ENCODE measurements at regions not wholly inside any gene's neighbourhood (a gene's known extent, or its start where the extent isn't known, plus 50 kb on each side); places are given as distances from the start of the nearest gene placed in this dataset.
"Not testable (repeated sequence)": the region's sequence is repeated elsewhere in the genome, so short reads cannot be mapped to it uniquely, and the experiment has no call there.

DNA sequence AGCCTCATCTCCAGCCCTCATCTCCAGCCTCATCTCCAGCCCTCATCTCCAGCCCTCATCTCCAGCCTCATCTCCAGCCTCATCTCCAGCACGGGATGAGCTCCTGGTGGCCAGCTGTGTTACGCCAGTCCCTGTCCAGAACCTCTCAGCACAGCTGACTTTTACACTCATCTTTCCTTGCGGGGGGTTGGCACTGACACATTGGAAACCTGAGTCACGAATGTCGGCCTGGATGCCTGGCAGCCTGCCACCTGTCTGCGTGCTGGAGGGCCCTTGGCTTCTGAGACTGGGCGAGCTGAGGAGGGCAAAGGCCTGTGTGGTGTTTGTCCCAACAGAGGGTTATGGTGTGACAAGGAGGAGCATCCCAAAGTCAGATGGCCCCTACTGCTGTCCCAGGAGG, 66.1 kb upstream of the HGFAC start:
- peaks cover 15% of the 10 kb centered on the region; the same call in 1 of the 2 replicates for H3K9me3 ChIP-seq
- ChIA-PET CTCF (no interaction called here), POLR2A (no interaction called here)
- Mint-ChIP-seq H3K4me3 (ENCODE audit: unreplicated experiment) (no peak overlapping the region), H3K36me3 (ENCODE audit: insufficient read depth, unreplicated experiment) (peaks cover 11% of the 10 kb centered on the region), H3K4me1 (ENCODE audit: low read depth, unreplicated experiment) (peaks cover 7% of the 10 kb centered on the region), H3K9me3 (ENCODE audit: unreplicated experiment) (no peaks in the 10 kb centered on the region), H3K27ac (ENCODE audit: unreplicated experiment) (no peak overlapping the region), H3K27me3 (ENCODE audit: insufficient read depth, unreplicated experiment) (no peaks in the 10 kb centered on the region)
- intact Hi-C loops (cut with micrococcal nuclease; ENCODE audit: unreplicated experiment): no loop called here
- no peak for DNase-seq
- no peak overlapping the region for H3K4me3 ChIP-seq (ENCODE audit: low read depth, low read length)
- no peaks in the 10 kb centered on the region; the same call in 1 of the 2 replicates for H3K36me3 ChIP-seq (ENCODE audit: control insufficient read depth, insufficient read depth, low read length)
- TF ChIP-seq, protein P1, sequence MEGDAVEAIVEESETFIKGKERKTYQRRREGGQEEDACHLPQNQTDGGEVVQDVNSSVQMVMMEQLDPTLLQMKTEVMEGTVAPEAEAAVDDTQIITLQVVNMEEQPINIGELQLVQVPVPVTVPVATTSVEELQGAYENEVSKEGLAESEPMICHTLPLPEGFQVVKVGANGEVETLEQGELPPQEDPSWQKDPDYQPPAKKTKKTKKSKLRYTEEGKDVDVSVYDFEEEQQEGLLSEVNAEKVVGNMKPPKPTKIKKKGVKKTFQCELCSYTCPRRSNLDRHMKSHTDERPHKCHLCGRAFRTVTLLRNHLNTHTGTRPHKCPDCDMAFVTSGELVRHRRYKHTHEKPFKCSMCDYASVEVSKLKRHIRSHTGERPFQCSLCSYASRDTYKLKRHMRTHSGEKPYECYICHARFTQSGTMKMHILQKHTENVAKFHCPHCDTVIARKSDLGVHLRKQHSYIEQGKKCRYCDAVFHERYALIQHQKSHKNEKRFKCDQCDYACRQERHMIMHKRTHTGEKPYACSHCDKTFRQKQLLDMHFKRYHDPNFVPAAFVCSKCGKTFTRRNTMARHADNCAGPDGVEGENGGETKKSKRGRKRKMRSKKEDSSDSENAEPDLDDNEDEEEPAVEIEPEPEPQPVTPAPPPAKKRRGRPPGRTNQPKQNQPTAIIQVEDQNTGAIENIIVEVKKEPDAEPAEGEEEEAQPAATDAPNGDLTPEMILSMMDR (IDR thresholded peaks at IDR 0.05; ENCODE audit: insufficient read depth in 1 of 2, low read depth in 1 of 2, low read length in 1 of 2, severe bottlenecking in 1 of 2, unreplicated experiment in 1 of 2): no peak
- no TSS peak for BruUV-seq (replicated peaks)
- no peaks in the 10 kb centered on the region for H3K4me1 ChIP-seq
- H3K27me3 ChIP-seq (replicated peaks; ENCODE audit: control insufficient read depth, insufficient read depth, low read length): no peaks in the 10 kb centered on the region

DNA sequence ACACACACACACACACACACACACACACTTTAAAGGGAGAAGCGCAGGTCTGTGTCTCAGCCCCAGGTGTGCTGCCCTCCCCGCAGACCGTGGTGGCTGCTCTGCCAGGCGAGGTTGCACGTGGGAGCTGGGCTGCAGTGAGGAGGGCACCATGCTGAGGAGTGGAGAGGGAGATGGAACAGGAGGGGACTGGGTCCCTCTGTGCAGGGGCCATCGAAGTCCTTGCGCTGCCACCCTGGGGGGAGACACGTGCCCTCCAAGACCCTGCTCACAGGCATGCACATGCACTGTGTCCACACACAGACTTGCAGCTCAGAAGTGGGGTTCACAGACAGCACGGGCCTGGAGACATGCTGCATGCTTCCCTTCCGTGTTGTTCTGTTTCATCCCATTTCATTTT, 65.5 kb upstream of the HGFAC start:
- H3K4me3 ChIP-seq (ENCODE audit: low read depth, low read length): no peak overlapping the region
- Mint-ChIP-seq H3K4me3 (ENCODE audit: unreplicated experiment) (no peak overlapping the region), H3K9me3 (ENCODE audit: unreplicated experiment) (peaks cover 6% of the 10 kb centered on the region), H3K4me1 (ENCODE audit: low read depth, unreplicated experiment) (peaks cover 2% of the 10 kb centered on the region), H3K27ac (ENCODE audit: unreplicated experiment) (no peak overlapping the region), H3K36me3 (ENCODE audit: insufficient read depth, unreplicated experiment) (peaks cover 11% of the 10 kb centered on the region), H3K27me3 (ENCODE audit: insufficient read depth, unreplicated experiment) (no peaks in the 10 kb centered on the region)
- H3K27me3 ChIP-seq (replicated peaks; ENCODE audit: control insufficient read depth, insufficient read depth, low read length): no peaks in the 10 kb centered on the region
- H3K4me1 ChIP-seq: no peaks in the 10 kb centered on the region
- ChIA-PET CTCF (no interaction called here), POLR2A (no interaction called here)
- intact Hi-C loops (cut with micrococcal nuclease; ENCODE audit: unreplicated experiment): no loop called here
- peaks cover 15% of the 10 kb centered on the region; the same call in 1 of the 2 replicates for H3K9me3 ChIP-seq
- DNase-seq: no peak
- TF ChIP-seq, protein P1 (IDR thresholded peaks at IDR 0.05; ENCODE audit: insufficient read depth in 1 of 2, low read depth in 1 of 2, low read length in 1 of 2, severe bottlenecking in 1 of 2, unreplicated experiment in 1 of 2): no peak
- BruUV-seq (replicated peaks): no TSS peak
- H3K36me3 ChIP-seq (ENCODE audit: control insufficient read depth, insufficient read depth, low read length): no peaks in the 10 kb centered on the region; the same call in 1 of the 2 replicates

DNA sequence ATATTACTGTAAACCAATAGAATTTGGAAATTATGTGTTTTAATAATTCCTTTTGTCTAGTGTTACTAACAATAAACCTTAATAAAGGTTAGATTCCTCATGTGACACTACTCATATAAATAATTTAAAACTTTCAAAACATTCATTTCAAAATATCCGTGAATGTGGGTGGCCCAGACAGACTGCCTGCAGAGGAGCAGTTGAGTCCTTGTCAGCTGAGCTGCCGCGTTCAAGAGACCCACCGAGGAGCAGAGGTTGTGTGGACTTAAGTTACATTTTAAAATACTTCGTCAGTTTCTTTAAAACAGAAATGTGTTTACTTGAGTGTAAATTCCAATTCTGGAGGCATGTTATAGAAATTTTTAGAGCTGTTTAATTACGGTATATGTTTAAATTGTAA, 64.2 kb upstream of the HGFAC start:
- no TSS peak for BruUV-seq (replicated peaks)
- intact Hi-C loops (cut with micrococcal nuclease; ENCODE audit: unreplicated experiment): no loop called here

DNA sequence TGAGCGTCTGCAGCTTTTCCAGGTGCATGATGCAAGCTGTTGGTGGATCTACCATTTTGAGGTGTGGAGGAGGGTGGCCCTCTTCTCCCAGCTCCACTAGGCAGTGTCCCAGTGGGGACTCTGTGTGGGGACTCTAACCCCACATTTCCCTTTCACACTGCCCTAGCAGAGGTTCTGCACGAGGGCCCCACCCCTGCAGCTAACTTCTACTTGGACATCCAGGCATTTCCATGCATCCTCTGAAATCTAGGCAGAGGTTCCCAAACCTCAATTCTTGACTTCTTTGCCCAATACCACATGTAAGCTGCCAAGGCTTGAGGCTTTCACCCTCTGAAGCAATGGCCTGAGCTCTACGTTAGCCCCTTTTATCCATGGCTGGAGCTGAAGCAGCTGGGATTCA, 61.4 kb upstream of the HGFAC start:
- H3K27me3 ChIP-seq (replicated peaks; ENCODE audit: control insufficient read depth, insufficient read depth, low read length); H3K27me3 Mint-ChIP-seq (ENCODE audit: insufficient read depth, unreplicated experiment); H3K36me3 ChIP-seq (ENCODE audit: control insufficient read depth, insufficient read depth, low read length); H3K4me1 ChIP-seq; H3K4me1 Mint-ChIP-seq (ENCODE audit: low read depth, unreplicated experiment); H3K4me3 Mint-ChIP-seq (ENCODE audit: unreplicated experiment); intact Hi-C loops (cut with micrococcal nuclease; ENCODE audit: unreplicated experiment); H3K4me3 ChIP-seq (ENCODE audit: low read depth, low read length); DNase-seq; H3K36me3 Mint-ChIP-seq (ENCODE audit: insufficient read depth, unreplicated experiment); POLR2A ChIA-PET; CTCF ChIA-PET; H3K27ac Mint-ChIP-seq (ENCODE audit: unreplicated experiment); BruUV-seq (replicated peaks); H3K9me3 Mint-ChIP-seq (ENCODE audit: unreplicated experiment): not testable (repeated sequence)
- peaks cover 15% of the 10 kb centered on the region; the same call in 1 of the 2 replicates for H3K9me3 ChIP-seq

More for the DNA sequence above, 64.2 kb upstream of the HGFAC start:
- Histone ChIP-seq H3K4me3 (ENCODE audit: low read depth, low read length) (no peak overlapping the region), H3K27me3 (replicated peaks; ENCODE audit: control insufficient read depth, insufficient read depth, low read length) (no peaks in the 10 kb centered on the region), H3K36me3 (ENCODE audit: control insufficient read depth, insufficient read depth, low read length) (no peaks in the 10 kb centered on the region; the same call in 1 of the 2 replicates), H3K4me1 (no peaks in the 10 kb centered on the region), H3K9me3 (peaks cover 15% of the 10 kb centered on the region; the same call in 1 of the 2 replicates)
- H3K9me3 Mint-ChIP-seq (ENCODE audit: unreplicated experiment): peaks cover 8% of the 10 kb centered on the region
- peaks cover 11% of the 10 kb centered on the region for H3K36me3 Mint-ChIP-seq (ENCODE audit: insufficient read depth, unreplicated experiment)
- ChIA-PET POLR2A (no interaction called here), CTCF (no interaction called here)
- H3K4me3 Mint-ChIP-seq (ENCODE audit: unreplicated experiment): no peak overlapping the region
- no peak for DNase-seq
- no peak overlapping the region for H3K27ac Mint-ChIP-seq (ENCODE audit: unreplicated experiment)
- H3K27me3 Mint-ChIP-seq (ENCODE audit: insufficient read depth, unreplicated experiment): no peaks in the 10 kb centered on the region
- no peaks in the 10 kb centered on the region for H3K4me1 Mint-ChIP-seq (ENCODE audit: low read depth, unreplicated experiment)
- TF ChIP-seq, protein P1 (IDR thresholded peaks at IDR 0.05; ENCODE audit: insufficient read depth in 1 of 2, low read depth in 1 of 2, low read length in 1 of 2, severe bottlenecking in 1 of 2, unreplicated experiment in 1 of 2): no peak

DNA sequence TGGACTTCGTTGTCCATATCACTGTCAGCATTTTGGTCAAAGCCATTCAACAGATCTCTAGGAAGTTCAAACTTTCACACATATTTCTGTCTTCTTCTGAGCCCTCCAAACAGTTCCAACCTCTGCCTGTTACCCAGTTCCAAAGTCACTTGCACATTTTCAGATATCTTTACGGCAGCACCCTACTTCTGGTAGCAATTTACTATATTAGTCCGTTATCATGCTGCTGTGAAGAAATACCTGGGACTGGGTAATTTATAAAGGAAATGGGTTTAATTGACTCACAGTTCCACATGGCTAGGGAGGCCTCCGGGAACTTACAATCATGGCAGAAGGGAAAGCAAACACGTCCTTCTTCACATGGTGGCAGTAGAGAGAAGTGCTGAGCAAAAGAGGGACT, 60.6 kb upstream of the HGFAC start:
- H3K4me3 Mint-ChIP-seq (ENCODE audit: unreplicated experiment); CTCF ChIA-PET; H3K4me1 ChIP-seq; POLR2A ChIA-PET; H3K36me3 Mint-ChIP-seq (ENCODE audit: insufficient read depth, unreplicated experiment); H3K4me1 Mint-ChIP-seq (ENCODE audit: low read depth, unreplicated experiment); H3K27ac Mint-ChIP-seq (ENCODE audit: unreplicated experiment); DNase-seq; intact Hi-C loops (cut with micrococcal nuclease; ENCODE audit: unreplicated experiment); H3K27me3 Mint-ChIP-seq (ENCODE audit: insufficient read depth, unreplicated experiment); BruUV-seq (replicated peaks); H3K9me3 Mint-ChIP-seq (ENCODE audit: unreplicated experiment); H3K36me3 ChIP-seq (ENCODE audit: control insufficient read depth, insufficient read depth, low read length); H3K27me3 ChIP-seq (replicated peaks; ENCODE audit: control insufficient read depth, insufficient read depth, low read length); H3K4me3 ChIP-seq (ENCODE audit: low read depth, low read length): not testable (repeated sequence)
- peaks cover 15% of the 10 kb centered on the region; the same call in 1 of the 2 replicates for H3K9me3 ChIP-seq
